OCI-LY1 (cell line): ENCODE measurements at regions not wholly inside any gene's neighbourhood (a gene's known extent, or its start where the extent isn't known, plus 50 kb on each side); places are given as distances from the start of the nearest gene placed in this dataset.

Experiments
- EZH2 ChIP-seq: fragments of 200-600 bp; sonication (generic), shearing (Covaris generic); IDR thresholded peaks from 2 replicates; pipeline ENCODE4 v1.8.0; 2017; ENCODE audit warnings: borderline replicate concordance, mixed run types, mild to moderate bottlenecking, antibody characterized with exemption, low read length, moderate library complexity, mixed read lengths
- TF ChIP-seq, protein P1 (sequence below): fragments of 200-600 bp; sonication (generic), shearing (Covaris generic); IDR thresholded peaks from 2 replicates; pipeline ENCODE4 v1.5.1; 2017; ENCODE audit warnings: mild to moderate bottlenecking, antibody characterized with exemption, low read length, moderate library complexity, mixed read lengths

DNA sequence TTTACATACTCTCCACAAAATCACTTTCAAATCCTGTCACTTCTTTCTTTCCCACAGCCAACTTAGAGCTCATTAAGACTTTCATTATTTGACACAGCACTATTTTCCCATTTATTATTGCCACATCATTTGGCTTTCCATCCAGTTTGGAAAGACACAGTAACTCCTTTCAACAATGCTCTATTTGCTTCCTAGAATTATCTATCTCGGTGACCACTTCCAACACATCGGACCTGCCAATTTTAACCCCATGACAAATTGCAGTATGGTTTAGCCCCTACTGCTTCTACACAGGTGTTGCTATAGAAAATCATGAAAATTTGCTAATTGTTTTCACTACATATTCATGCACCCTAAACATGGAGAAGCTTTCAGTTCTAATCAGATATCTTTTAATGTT lies 190.6 kb upstream of the COX7C start:
- TF ChIP-seq, protein P1, sequence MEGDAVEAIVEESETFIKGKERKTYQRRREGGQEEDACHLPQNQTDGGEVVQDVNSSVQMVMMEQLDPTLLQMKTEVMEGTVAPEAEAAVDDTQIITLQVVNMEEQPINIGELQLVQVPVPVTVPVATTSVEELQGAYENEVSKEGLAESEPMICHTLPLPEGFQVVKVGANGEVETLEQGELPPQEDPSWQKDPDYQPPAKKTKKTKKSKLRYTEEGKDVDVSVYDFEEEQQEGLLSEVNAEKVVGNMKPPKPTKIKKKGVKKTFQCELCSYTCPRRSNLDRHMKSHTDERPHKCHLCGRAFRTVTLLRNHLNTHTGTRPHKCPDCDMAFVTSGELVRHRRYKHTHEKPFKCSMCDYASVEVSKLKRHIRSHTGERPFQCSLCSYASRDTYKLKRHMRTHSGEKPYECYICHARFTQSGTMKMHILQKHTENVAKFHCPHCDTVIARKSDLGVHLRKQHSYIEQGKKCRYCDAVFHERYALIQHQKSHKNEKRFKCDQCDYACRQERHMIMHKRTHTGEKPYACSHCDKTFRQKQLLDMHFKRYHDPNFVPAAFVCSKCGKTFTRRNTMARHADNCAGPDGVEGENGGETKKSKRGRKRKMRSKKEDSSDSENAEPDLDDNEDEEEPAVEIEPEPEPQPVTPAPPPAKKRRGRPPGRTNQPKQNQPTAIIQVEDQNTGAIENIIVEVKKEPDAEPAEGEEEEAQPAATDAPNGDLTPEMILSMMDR = no peak
- TF ChIP-seq EZH2 = no peak
